ENCODE measurements at regions not wholly inside any gene's neighbourhood (a gene's known extent, or its start where the extent isn't known, plus 50 kb on each side); places are given as distances from the start of the nearest gene placed in this dataset.

GRCh38 chr5:42338136-42338535 is 85.1 kb upstream of the GHR start:
- DNase-seq (ENCODE audit: low read depth) = no peak
- TF ChIP-seq, protein P1, sequence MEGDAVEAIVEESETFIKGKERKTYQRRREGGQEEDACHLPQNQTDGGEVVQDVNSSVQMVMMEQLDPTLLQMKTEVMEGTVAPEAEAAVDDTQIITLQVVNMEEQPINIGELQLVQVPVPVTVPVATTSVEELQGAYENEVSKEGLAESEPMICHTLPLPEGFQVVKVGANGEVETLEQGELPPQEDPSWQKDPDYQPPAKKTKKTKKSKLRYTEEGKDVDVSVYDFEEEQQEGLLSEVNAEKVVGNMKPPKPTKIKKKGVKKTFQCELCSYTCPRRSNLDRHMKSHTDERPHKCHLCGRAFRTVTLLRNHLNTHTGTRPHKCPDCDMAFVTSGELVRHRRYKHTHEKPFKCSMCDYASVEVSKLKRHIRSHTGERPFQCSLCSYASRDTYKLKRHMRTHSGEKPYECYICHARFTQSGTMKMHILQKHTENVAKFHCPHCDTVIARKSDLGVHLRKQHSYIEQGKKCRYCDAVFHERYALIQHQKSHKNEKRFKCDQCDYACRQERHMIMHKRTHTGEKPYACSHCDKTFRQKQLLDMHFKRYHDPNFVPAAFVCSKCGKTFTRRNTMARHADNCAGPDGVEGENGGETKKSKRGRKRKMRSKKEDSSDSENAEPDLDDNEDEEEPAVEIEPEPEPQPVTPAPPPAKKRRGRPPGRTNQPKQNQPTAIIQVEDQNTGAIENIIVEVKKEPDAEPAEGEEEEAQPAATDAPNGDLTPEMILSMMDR (IDR thresholded peaks at IDR 0.05; ENCODE audit: control insufficient read depth, insufficient read depth, low read depth, low read length, missing control alignments) = no peak
- no peak overlapping the region for H3K4me3 ChIP-seq (ENCODE audit: control insufficient read depth, low read depth, low read length)

DNA sequence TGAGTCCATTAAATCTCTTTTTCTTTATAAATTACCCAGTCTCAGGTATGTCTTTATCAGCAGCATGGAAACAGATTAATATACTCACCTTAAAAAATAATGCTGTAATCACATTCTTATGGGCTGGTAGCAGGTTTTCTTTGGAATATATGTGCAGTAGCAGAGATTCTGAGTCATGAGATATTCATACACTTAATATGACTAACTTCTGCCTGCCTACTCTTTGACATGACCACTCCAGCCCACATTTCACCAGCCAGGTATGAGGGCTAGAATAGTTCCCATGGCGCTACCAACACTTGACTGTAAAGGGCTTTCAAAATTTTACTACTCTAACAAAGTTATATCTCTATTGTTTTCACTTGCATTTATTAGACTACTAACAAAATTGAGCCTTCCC is 74.1 kb upstream of the GHR start:
- no peak overlapping the region for H3K4me3 ChIP-seq (ENCODE audit: control insufficient read depth, low read depth, low read length)
- TF ChIP-seq, protein P1 (IDR thresholded peaks at IDR 0.05; ENCODE audit: control insufficient read depth, insufficient read depth, low read depth, low read length, missing control alignments) = no peak
- no peak for DNase-seq (ENCODE audit: low read depth)

DNA sequence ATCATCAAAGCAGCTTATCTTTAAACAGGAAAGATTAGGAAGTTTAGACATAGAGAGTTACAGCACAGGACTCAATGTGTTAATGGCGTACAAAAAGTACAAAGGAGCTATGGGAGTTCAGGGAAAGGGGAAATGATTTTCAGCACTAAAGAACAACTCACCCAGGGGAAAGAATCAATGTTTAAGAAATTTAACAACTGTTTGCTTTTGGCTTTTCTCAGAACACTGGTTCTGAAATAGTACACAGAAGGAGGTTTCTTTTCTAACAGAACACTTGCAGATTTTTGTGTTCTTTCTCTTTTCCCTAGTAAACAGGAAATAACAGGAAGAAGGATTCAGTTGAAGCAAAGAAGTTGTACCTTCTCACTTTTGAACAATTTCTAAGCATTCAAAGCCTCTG is 71.3 kb upstream of the GHR start:
- DNase-seq (ENCODE audit: low read depth) = no peak
- H3K4me3 ChIP-seq (ENCODE audit: control insufficient read depth, low read depth, low read length) = no peak overlapping the region
- TF ChIP-seq, protein P1 (IDR thresholded peaks at IDR 0.05; ENCODE audit: control insufficient read depth, insufficient read depth, low read depth, low read length, missing control alignments) = no peak

- no peak overlapping the region for H3K4me3 ChIP-seq (ENCODE audit: control insufficient read depth, low read depth, low read length)
- TF ChIP-seq, protein P1 (IDR thresholded peaks at IDR 0.05; ENCODE audit: control insufficient read depth, insufficient read depth, low read depth, low read length, missing control alignments) = no peak
- no peak for DNase-seq (ENCODE audit: low read depth)
These were observed 63.2 kb upstream of the GHR start for GRCh38 chr5:42360056-42360455.

DNA sequence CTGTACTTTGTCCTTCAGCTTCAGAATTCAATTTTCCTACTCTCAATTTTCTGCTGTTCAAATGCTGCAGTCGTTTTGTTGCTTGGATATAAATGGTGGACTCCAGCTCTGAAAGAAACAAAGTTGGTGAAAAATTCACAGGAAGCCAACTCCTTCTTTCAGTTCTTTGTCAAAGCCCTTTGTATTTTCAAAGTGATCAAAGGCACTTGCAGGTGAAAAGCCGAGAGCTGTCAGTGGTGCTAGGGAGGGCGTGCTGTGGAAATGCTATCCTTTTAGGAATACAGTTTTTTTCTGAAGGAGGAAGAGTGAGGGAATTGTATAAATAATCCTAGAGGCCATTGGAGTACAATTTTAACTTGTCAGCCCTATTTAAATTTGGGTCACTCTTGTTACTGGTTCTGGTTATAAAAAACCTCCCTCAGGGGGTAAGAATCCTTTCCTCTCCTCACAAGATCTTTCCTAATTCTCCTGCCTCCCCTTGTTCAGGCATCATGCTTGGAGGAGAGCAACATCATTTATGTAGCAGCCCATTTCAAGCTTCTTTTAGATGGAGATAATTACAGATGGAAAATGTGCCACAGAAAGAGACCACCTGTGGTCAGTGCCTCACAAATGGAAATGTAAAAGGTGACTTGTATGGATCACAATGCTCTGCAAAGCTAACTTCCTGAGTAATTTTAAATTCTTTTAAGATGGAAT is 62.5 kb upstream of the GHR start:
- no peak overlapping the region for H3K4me3 ChIP-seq (ENCODE audit: control insufficient read depth, low read depth, low read length)
- DNase-seq (ENCODE audit: low read depth) = no peak
- TF ChIP-seq, protein P1 (IDR thresholded peaks at IDR 0.05; ENCODE audit: control insufficient read depth, insufficient read depth, low read depth, low read length, missing control alignments) = no peak

DNA sequence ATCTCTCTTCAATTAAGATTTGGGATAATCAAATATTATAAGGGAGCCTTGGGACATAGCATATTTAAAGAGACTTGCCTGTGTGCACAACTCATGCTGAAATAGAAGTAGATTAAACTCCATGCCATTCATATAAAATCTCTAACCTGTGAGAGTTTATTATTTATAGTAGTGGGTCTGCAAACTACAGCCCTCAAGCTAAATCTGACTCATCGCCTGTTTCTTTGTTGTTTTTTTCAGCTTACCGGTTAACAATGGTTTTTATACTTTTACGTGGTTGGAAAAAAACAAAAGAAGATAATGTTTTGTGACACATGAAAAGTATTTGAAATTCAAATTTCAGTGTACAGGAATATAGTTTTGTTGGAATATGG is 61.9 kb upstream of the GHR start:
- DNase-seq (ENCODE audit: low read depth) = no peak
- TF ChIP-seq, protein P1 (IDR thresholded peaks at IDR 0.05; ENCODE audit: control insufficient read depth, insufficient read depth, low read depth, low read length, missing control alignments) = no peak
- no peak overlapping the region for H3K4me3 ChIP-seq (ENCODE audit: control insufficient read depth, low read depth, low read length)

Data from AG09309 (cell line).